Motor neuron (in vitro differentiated cells): ENCODE measurements at regions not wholly inside any gene's neighbourhood (a gene's known extent, or its start where the extent isn't known, plus 50 kb on each side); places are given as distances from the start of the nearest gene placed in this dataset.
A peak's percentile ranks its signal among the peaks of the same experiment; 100 is the strongest.

Experiments used
- ATAC-seq, 8 experiments: fragments of 200-7000 bp; cut with Tn5 transposase; replicated peaks in 6 of 8; 2 replicates each; pipeline ENCODE4 v1.8.0; 2021; ENCODE audit warnings: mild to moderate bottlenecking in 8 of 8, moderate library complexity in 8 of 8
- H3K27ac ChIP-seq, 2 donors: fragments of 250-450 bp; sonication (Bioruptor Pico); 2 replicates each; pipeline ENCODE4 v1.9.0; 2021; ENCODE audit warnings: antibody characterized with exemption in 2 of 2, mild to moderate bottlenecking in 2 of 2, moderate library complexity in 1 of 2
- H3K4me1 ChIP-seq, 2 donors: fragments of 250-450 bp; sonication (Bioruptor Pico); replicated peaks in 1 of 2; 2 replicates each; pipeline ENCODE4 v1.6.1; 2021; ENCODE audit warnings: antibody characterized with exemption in 2 of 2, mild to moderate bottlenecking in 2 of 2, moderate library complexity in 1 of 2
- H3K4me3 ChIP-seq, 5 donors: fragments of 250-450 bp; sonication (Bioruptor Pico); 2 replicates each; pipeline ENCODE4 v1.9.0; 2021; ENCODE audit warnings: antibody characterized with exemption in 5 of 5, mild to moderate bottlenecking in 5 of 5, moderate library complexity in 4 of 5
- WGBS, 10 experiments: fragments of 450-650 bp; shearing (Covaris generic); methylation state at CpG; one replicate each; pipeline ENCODE4 v1.0.0; 2022; 5-methylcytosine and 5-hydroxymethylcytosine counted together
- in situ Hi-C, 9 experiments: fragments of 400-800 bp; cut with MboI; loops; one replicate each; pipeline ENCODE4 v1.15.0; 2021; ENCODE audit warnings: low sequenced_read_pairs in 9 of 9, low pct_unique_long_range_greater_than_20kb in 2 of 9; ENCODE audit not compliant: unreplicated experiment in 9 of 9

DNA sequence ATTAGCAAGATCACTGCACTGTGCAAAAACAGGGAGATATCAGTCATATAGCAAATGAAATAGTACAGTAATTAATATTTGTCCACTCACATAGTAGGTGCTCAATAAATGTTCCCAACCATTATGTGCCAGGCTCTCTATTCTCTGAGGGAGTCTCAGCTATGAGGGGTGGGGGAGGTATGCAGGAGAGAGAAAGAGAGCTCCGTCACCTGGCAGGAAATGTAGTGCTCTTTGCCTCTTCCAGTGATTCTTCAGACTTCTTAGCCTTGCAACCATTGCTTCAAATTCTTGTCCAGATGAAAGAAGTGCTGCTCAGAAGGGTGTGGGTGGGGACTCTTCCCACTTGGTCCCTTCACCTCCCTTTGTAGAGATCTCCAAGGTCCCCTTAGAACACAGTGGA, 84.5 kb upstream of the SPRY1 start:
- no peak for ATAC-seq
- in situ Hi-C loops, result no loop called here
- Histone ChIP-seq H3K4me1 (peaks cover 5 to 14% of the 10 kb centered on the region in 2 donors), H3K4me3 (no peak overlapping the region), H3K27ac (peak overlapping the region in 1 of 2 donors; percentile 21)
- WGBS, 10 experiments, result 83 to 100% (median 100%) methylated on average over 1 of the region's 1 CpG; no CpG with 5 or more reads in 7 of the 10 experiments

GRCh38 chr4:123312951-123313592, 83.5 kb upstream of the SPRY1 start:
- H3K4me3 ChIP-seq, result no peak overlapping the region
- ATAC-seq, result peak in 5 of 8 experiments; percentile 74 to 87 (median 80)
- H3K4me1 ChIP-seq, result peaks cover 5 to 14% of the 10 kb centered on the region in 2 donors
- H3K27ac ChIP-seq, result peak overlapping the region in 1 of 2 donors; percentile 4
- 0 to 94% (median 72%) methylated on average over 2 to 8 of the region's 10 CpGs; no CpG with 5 or more reads in 2 of the 10 experiments for WGBS, 10 experiments
- in situ Hi-C loops, result no loop called here

DNA sequence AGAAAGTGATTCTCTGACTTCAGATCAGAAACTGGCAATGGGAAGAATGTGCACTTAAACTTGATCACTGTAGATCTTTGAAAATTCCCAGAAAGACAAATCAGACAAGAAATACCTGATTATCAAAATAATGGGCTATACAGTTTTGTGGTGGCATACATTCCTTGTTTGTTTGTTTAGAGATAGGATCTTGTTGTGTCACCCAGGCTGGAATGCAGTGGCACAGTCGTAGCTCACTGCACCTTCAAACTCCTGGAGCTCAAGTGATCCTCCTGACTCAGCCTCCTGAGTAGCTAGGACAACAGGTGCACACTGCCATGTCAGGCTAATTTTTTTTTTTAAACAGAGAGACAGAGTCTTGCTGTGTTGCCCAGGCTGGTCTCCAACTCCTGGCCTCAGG, 81.0 kb upstream of the SPRY1 start:
- Histone ChIP-seq H3K4me1 (peaks cover 5 to 14% of the 10 kb centered on the region in 2 donors), H3K4me3 (no peak overlapping the region), H3K27ac (no peak overlapping the region)
- in situ Hi-C loops, result no loop called here
- no peak for ATAC-seq
- 83 to 100% (median 100%) methylated on average over 1 of the region's 1 CpG; no CpG with 5 or more reads in 6 of the 10 experiments for WGBS, 10 experiments

DNA sequence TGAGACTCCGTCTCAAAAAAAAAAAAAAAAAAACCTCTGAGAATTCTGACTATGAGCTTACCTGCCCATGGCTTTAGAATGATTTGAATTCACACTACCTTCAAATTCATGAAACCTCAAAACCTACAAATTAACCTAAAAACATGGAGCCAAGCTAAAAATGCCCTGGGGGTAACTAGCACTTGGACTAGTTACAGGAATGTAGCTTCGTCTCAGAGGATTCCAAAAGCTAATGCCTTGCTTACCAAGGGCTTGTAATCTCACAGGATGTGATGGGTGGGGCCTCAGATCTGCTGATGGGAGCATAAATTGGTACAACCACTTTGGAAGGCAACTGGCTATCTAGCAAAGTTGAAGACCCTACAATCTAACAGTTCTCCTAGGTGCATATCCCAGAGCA, 79.4 kb upstream of the SPRY1 start:
- no peak overlapping the region for H3K27ac ChIP-seq
- ATAC-seq, result no peak
- in situ Hi-C loops, result no loop called here
- WGBS, 10 experiments, result 83 to 100% (median 100%) methylated on average over 1 of the region's 2 CpGs; no CpG with 5 or more reads in 5 of the 10 experiments
- H3K4me3 ChIP-seq, result no peak overlapping the region
- peaks cover 5 to 11% of the 10 kb centered on the region in 2 donors for H3K4me1 ChIP-seq

DNA sequence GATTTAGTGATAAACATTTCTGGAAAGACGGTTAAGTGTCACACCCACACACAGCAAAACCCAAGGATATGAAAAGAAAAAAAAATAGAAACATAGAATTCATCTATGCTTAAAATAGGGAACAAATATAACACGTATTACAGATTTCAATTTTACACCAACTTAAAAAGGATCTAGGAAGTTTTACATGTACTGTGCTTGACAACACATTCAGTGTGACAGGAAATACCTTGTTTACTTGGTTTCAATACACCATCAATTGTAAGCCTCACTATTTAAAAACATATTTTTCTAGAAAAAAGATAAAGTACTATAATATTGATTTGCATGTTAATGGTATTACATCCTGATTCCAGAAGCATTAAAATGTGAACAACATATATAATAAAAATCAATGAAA, 77.0 kb upstream of the SPRY1 start:
- in situ Hi-C loops, result no loop called here
- Histone ChIP-seq H3K27ac (no peak overlapping the region), H3K4me3 (no peak overlapping the region), H3K4me1 (no peaks in the 10 kb centered on the region)
- 80 to 100% (median 100%) methylated on average over 1 to 2 of the region's 2 CpGs for WGBS, 10 experiments
- no peak for ATAC-seq

- no peak for ATAC-seq
- no peak overlapping the region for H3K27ac ChIP-seq
- in situ Hi-C loops, result no loop called here
- peaks cover 0 to 3% of the 10 kb centered on the region in 2 donors for H3K4me1 ChIP-seq
- WGBS, 10 experiments, result 83 to 100% (median 100%) methylated on average over 1 to 2 of the region's 2 CpGs; no CpG with 5 or more reads in 1 of the 10 experiments
- no peak overlapping the region for H3K4me3 ChIP-seq
Measured at GRCh38 chr4:123323998-123324397, 72.6 kb upstream of the SPRY1 start.

GRCh38 chr4:123325241-123325681, 71.3 kb upstream of the SPRY1 start:
- in situ Hi-C loops, result no loop called here

GRCh38 chr4:123327346-123327745, 69.2 kb upstream of the SPRY1 start:
- peaks cover 0 to 3% of the 10 kb centered on the region in 2 donors for H3K4me1 ChIP-seq
- in situ Hi-C loops, result no loop called here
- H3K27ac ChIP-seq, result no peak overlapping the region
- WGBS, 10 experiments, result 33 to 92% (median 63%) methylated on average over 1 to 4 of the region's 4 CpGs; no CpG with 5 or more reads in 2 of the 10 experiments
- H3K4me3 ChIP-seq, result no peak overlapping the region
- ATAC-seq, result no peak

More at GRCh38 chr4:123325241-123325681, 71.3 kb upstream of the SPRY1 start:
- Histone ChIP-seq H3K4me3 (no peak overlapping the region), H3K4me1 (peaks cover 0 to 3% of the 10 kb centered on the region in 2 donors), H3K27ac (no peak overlapping the region)
- no peak for ATAC-seq
- WGBS, 10 experiments, result 80 to 100% (median 96%) methylated on average over 2 to 3 of the region's 3 CpGs; no CpG with 5 or more reads in 1 of the 10 experiments

GRCh38 chr4:123327846-123328429, 68.7 kb upstream of the SPRY1 start:
- H3K4me1 ChIP-seq, result peaks cover 0 to 3% of the 10 kb centered on the region in 2 donors
- in situ Hi-C loops, result no loop called here
- H3K4me3 ChIP-seq, result no peak overlapping the region
- no peak overlapping the region for H3K27ac ChIP-seq
- 0 to 95% (median 58%) methylated on average over 1 to 3 of the region's 3 CpGs for WGBS, 10 experiments
- ATAC-seq, result no peak

DNA sequence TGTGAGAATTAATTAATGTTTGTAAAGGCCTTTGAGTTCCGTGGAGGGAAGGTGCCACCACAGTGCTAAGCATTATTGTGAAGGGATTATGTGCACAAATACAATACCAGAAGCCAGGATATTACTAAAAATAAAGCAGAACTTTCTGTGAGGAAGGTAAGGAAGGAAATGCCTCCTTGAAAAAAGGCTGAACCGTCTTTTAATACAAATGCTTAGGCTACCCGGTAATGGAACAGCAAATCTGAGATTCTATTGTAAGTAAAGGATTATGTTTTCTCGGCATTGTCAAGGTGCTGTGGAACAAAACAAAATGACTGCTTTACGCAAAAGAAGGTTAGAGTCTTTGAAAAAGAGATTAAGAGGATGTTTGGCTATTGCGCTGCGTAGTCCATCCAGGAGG, 57.9 kb upstream of the SPRY1 start:
- no peak overlapping the region for H3K4me3 ChIP-seq
- in situ Hi-C loops, result no loop called here
- no peaks in the 10 kb centered on the region for H3K4me1 ChIP-seq
- 33 to 100% (median 95%) methylated on average over 1 to 7 of the region's 7 CpGs for WGBS, 10 experiments
- H3K27ac ChIP-seq, result no peak overlapping the region
- ATAC-seq, result no peak

DNA sequence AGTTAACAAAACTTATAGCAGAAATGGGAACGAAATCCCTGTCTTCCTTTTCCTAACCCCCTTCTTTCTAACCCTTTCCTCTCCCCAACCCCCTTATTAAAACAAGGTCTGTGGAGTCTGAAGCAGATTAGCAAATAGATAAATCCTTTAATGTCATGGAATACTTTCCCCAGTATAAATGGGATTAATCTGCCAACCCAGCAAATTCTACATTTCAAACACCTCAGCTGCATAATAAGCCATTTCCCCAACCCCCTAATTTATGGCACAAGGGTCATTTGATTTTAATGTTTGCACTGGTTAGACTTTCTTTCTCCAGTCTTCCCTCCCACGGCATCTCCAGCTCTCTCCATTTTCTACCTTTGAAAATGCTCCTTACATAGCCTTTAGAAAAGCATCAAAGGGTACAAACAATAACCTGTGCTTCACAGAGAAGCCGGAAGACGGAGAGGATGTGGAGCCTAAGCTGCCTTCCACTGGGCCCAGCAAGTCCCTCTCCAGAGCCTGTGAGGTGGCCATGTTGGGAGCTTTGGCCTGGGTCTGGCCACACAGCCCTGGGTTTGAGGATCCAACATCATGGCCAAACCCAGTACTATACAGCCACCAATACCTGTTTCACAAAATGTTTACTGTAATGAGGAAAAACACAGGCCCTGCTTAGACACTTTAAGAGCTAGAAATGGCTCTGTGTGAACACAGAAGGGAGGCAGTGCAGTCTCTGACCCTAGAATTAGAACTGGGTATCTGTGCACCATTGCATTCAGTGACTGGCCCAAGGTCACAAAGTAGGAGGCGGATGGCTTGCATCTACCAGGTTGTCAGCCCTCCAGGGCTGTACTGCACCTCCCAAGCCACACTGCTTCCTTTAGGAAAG, 56.9 kb upstream of the SPRY1 start:
- no peak for ATAC-seq

DNA sequence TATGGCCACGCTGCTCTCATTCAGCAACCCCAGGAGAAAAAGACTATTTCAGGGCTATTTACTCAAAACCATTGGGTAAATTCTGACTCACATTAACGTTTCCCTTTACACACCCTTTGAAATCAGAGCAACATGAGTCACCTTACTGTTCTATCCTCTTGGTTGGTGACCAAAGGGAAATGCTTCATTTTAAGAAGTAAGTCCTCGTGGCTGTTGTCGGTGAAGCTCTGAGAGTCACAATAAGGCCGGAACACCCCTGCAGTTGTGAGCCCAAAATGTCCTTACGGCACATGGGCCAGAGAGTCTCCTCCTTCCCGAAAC, 56.3 kb upstream of the SPRY1 start:
- Histone ChIP-seq H3K4me3 (no peak overlapping the region), H3K27ac (no peak overlapping the region), H3K4me1 (no peaks in the 10 kb centered on the region)
- peak in 4 of 8 experiments; percentile 25 to 82 (median 52) for ATAC-seq
- in situ Hi-C loops, result no loop called here
- 20 to 94% (median 60%) methylated on average over 2 to 6 of the region's 7 CpGs; no CpG with 5 or more reads in 2 of the 10 experiments for WGBS, 10 experiments

More for the DNA sequence above, 56.9 kb upstream of the SPRY1 start:
- Histone ChIP-seq H3K4me1 (no peaks in the 10 kb centered on the region), H3K4me3 (no peak overlapping the region), H3K27ac (no peak overlapping the region)
- WGBS, 10 experiments, result 60 to 90% (median 72%) methylated on average over 1 to 4 of the region's 5 CpGs
- in situ Hi-C loops, result no loop called here

DNA sequence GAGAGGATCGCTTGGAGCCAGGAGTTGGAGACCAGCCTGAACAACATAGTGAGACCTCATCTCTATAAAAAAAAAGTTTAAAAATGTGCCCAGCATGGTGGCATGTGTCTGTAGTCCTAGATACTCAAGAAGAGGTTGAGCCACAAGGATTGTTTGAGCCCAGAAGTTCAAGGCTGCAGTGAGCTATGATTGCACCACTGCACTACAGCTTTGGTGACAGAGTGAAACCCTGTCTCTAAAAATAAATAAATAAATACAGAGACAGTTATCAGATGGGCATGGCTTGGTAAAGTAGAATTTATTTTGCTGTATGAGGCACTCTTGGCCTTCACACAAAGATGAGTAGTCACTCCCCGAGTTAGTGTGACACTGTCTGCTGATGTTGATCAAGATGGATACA, 54.1 kb upstream of the SPRY1 start:
- Histone ChIP-seq H3K4me1 (no peaks in the 10 kb centered on the region), H3K4me3 (no peak overlapping the region), H3K27ac (no peak overlapping the region)
- 60 to 100% (median 89%) methylated on average over 1 of the region's 2 CpGs; no CpG with 5 or more reads in 5 of the 10 experiments for WGBS, 10 experiments
- ATAC-seq, result no peak
- in situ Hi-C loops, result no loop called here
